ENCODE measurements at regions not wholly inside any gene's neighbourhood (a gene's known extent, or its start where the extent isn't known, plus 50 kb on each side); places are given as distances from the start of the nearest gene placed in this dataset.
"Not testable (repeated sequence)": the region's sequence is repeated elsewhere in the genome, so short reads cannot be mapped to it uniquely, and the experiment has no call there.

GRCh38 chr5:172525307-172525995 is 71.1 kb upstream of the SH3PXD2B start:
- DNase-seq: no peak

GRCh38 chr5:172524573-172525021 is 70.3 kb upstream of the SH3PXD2B start:
- no peak for DNase-seq

- DNase-seq: no peak
Observed at GRCh38 chr5:172523146-172523745, 68.9 kb upstream of the SH3PXD2B start.

GRCh38 chr5:172521338-172521932 is 67.1 kb upstream of the SH3PXD2B start:
- DNase-seq: no peak

GRCh38 chr5:172511952-172512351 is 57.6 kb upstream of the SH3PXD2B start:
- no peak for DNase-seq

GRCh38 chr5:172509405-172509781 is 55.1 kb upstream of the SH3PXD2B start:
- DNase-seq: no peak

GRCh38 chr5:172508471-172509404 is 54.4 kb upstream of the SH3PXD2B start:
- no peak for DNase-seq

- DNase-seq: not testable (repeated sequence)
Observed at GRCh38 chr5:172507485-172507884, 53.2 kb upstream of the SH3PXD2B start.

GRCh38 chr5:172506921-172507320 is 52.6 kb upstream of the SH3PXD2B start:
- DNase-seq: no peak

- DNase-seq: no peak
Observed at GRCh38 chr5:172506251-172506650, 51.9 kb upstream of the SH3PXD2B start.

- no peak for DNase-seq
Observed at GRCh38 chr5:172505845-172506244, 51.5 kb upstream of the SH3PXD2B start.

- no peak for DNase-seq
Observed at GRCh38 chr5:172505403-172505759, 51.1 kb upstream of the SH3PXD2B start.

- no peak for DNase-seq
Observed at GRCh38 chr5:172504701-172505402, 50.5 kb upstream of the SH3PXD2B start.

GRCh38 chr5:172503925-172504700 is 49.8 kb upstream of the SH3PXD2B start:
- no peak for DNase-seq
